ENCODE measurements at regions not wholly inside any gene's neighbourhood (a gene's known extent, or its start where the extent isn't known, plus 50 kb on each side); places are given as distances from the start of the nearest gene placed in this dataset.

DNA sequence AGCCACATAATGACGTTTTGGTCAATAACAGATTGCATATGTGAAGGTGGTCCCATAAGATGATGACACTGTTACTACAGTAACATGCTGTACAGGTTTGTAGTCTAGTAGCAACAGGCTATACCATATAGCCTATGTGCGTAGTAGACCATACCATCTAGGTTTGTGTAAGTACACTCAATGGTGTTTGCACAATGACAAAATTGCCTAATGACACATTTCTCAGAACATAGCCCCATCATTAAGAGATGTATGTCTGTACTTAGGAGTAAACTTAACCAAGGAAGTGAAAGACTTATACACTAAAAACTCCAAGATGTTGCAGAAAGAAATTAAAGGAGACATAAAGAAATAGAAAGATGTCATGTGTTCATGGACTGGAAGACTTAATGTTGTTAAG, 66.2 kb downstream of the RPLP1 start:
- Histone ChIP-seq H3K4me1 (ENCODE audit: control insufficient read depth in 1 of 2, insufficient read depth in 2 of 2, low read depth in 1 of 2, low read length in 1 of 2) (peaks cover 0 to 4% of the 10 kb centered on the region in 2 experiments; a peak in 1 of 4 replicates), H3K4me2 (no peak overlapping the region), H3K27ac (ENCODE audit: low read depth in 2 of 2, low read length in 1 of 2) (no peak overlapping the region), H3K36me3 (replicated peaks in 1 of 2; ENCODE audit: control insufficient read depth in 1 of 2, insufficient read depth in 2 of 2, low read length in 1 of 2) (no peaks in the 10 kb centered on the region), H3K9ac (no peak overlapping the region), H4K20me1 (ENCODE audit: insufficient read depth) (no peaks in the 10 kb centered on the region), H3F3A (replicated peaks; ENCODE audit: insufficient read depth) (no peaks in the 10 kb centered on the region), H3K4me3 (ENCODE audit: low read depth in 2 of 2, low read length in 1 of 2) (no peak overlapping the region), H3K79me2 (ENCODE audit: insufficient read depth) (no peaks in the 10 kb centered on the region), H3K9me2 (no peaks in the 10 kb centered on the region), H3K9me3 (no peaks in the 10 kb centered on the region), H3K27me3 (ENCODE audit: insufficient read depth) (peaks cover 12% of the 10 kb centered on the region; the same call in 1 of the 2 replicates), H2AFZ (ENCODE audit: low read depth) (no peak overlapping the region)
- 32% methylated on average over 2 of the region's 2 CpGs for WGBS (ENCODE audit: low lambda C conversion rate)
- ChIA-PET CTCF (interaction anchor here (0.9 kb wide), 1 partner anchor 10 kb away, joined by 3 read pairs; no protein-coding TSS in a partner anchor), POLR2A (no interaction called here)
- DNase-seq, result no peak
- TF ChIP-seq NFIC (IDR thresholded peaks at IDR 0.05; ENCODE audit: borderline replicate concordance) (no peak), RXRA (IDR thresholded peaks at IDR 0.05; ENCODE audit: borderline replicate concordance, low read depth) (no peak), RCOR1 (IDR thresholded peaks at IDR 0.05; ENCODE audit: low read length) (no peak), FOSL2 (IDR thresholded peaks at IDR 0.05; ENCODE audit: borderline replicate concordance, low read depth) (no peak), ELF1 (IDR thresholded peaks at IDR 0.05) (no peak), RAD21 (IDR thresholded peaks at IDR 0.05; ENCODE audit: low read length) (no peak), EP300 (IDR thresholded peaks at IDR 0.05; ENCODE audit: borderline replicate concordance in 1 of 2, low read depth in 1 of 2, low read length in 1 of 2) (no peak)
- TF ChIP-seq, protein P1, sequence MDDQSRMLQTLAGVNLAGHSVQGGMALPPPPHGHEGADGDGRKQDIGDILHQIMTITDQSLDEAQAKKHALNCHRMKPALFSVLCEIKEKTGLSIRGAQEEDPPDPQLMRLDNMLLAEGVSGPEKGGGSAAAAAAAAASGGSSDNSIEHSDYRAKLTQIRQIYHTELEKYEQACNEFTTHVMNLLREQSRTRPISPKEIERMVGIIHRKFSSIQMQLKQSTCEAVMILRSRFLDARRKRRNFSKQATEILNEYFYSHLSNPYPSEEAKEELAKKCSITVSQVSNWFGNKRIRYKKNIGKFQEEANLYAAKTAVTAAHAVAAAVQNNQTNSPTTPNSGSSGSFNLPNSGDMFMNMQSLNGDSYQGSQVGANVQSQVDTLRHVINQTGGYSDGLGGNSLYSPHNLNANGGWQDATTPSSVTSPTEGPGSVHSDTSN (IDR thresholded peaks at IDR 0.05), result no peak
- TF ChIP-seq, protein P2, sequence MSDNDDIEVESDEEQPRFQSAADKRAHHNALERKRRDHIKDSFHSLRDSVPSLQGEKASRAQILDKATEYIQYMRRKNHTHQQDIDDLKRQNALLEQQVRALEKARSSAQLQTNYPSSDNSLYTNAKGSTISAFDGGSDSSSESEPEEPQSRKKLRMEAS (IDR thresholded peaks at IDR 0.05; ENCODE audit: low read depth), result no peak

DNA sequence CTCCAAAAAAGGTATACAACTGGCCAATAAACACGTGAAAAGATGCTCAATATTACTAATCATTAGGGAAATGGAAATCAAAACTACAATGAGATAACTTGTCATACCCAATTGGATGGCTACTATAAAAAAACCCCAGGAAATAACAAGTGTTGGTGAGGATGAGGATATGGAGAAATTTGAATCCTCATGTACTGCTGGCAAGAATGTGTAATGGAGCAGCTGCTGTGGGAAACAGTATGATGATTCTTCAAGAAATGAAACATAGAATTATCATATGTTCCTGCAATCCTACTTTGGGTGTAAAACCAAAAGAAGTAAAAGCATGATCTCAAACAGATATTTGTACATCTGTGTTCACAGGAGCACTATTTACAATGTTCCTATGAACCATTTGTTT, 67.4 kb downstream of the RPLP1 start:
- Histone ChIP-seq H3K9ac (no peak overlapping the region), H3K4me2 (no peak overlapping the region), H3K79me2 (ENCODE audit: insufficient read depth) (no peaks in the 10 kb centered on the region), H3K4me1 (ENCODE audit: control insufficient read depth in 1 of 2, insufficient read depth in 2 of 2, low read depth in 1 of 2, low read length in 1 of 2) (peaks cover 0 to 2% of the 10 kb centered on the region in 2 experiments; a peak in 1 of 4 replicates), H3K9me3 (no peaks in the 10 kb centered on the region), H3K9me2 (no peaks in the 10 kb centered on the region), H3K36me3 (replicated peaks in 1 of 2; ENCODE audit: control insufficient read depth in 1 of 2, insufficient read depth in 2 of 2, low read length in 1 of 2) (no peaks in the 10 kb centered on the region), H3K4me3 (ENCODE audit: low read depth in 2 of 2, low read length in 1 of 2) (no peak overlapping the region), H2AFZ (ENCODE audit: low read depth) (no peak overlapping the region), H3F3A (replicated peaks; ENCODE audit: insufficient read depth) (no peaks in the 10 kb centered on the region), H3K27me3 (ENCODE audit: insufficient read depth) (peaks cover 12% of the 10 kb centered on the region; the same call in 1 of the 2 replicates), H3K27ac (ENCODE audit: low read depth in 2 of 2, low read length in 1 of 2) (no peak overlapping the region), H4K20me1 (ENCODE audit: insufficient read depth) (no peaks in the 10 kb centered on the region)
- TF ChIP-seq, protein P3, sequence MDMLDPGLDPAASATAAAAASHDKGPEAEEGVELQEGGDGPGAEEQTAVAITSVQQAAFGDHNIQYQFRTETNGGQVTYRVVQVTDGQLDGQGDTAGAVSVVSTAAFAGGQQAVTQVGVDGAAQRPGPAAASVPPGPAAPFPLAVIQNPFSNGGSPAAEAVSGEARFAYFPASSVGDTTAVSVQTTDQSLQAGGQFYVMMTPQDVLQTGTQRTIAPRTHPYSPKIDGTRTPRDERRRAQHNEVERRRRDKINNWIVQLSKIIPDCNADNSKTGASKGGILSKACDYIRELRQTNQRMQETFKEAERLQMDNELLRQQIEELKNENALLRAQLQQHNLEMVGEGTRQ (IDR thresholded peaks at IDR 0.05; ENCODE audit: borderline replicate concordance, low read depth, low read length), result no peak
- TF ChIP-seq RXRA (IDR thresholded peaks at IDR 0.05; ENCODE audit: borderline replicate concordance, low read depth) (no peak), FOXJ3 (CRISPR knock-in tag; IDR thresholded peaks at IDR 0.05) (no peak), SIN3A (IDR thresholded peaks at IDR 0.05; ENCODE audit: borderline replicate concordance, low read depth, low read length) (no peak), EP300 (IDR thresholded peaks at IDR 0.05; ENCODE audit: borderline replicate concordance in 1 of 2, low read depth in 1 of 2, low read length in 1 of 2) (no peak), ELF1 (IDR thresholded peaks at IDR 0.05) (no peak), JUND (IDR thresholded peaks at IDR 0.05) (no peak), NFIC (IDR thresholded peaks at IDR 0.05; ENCODE audit: borderline replicate concordance) (no peak), EZH2phosphoT487 (IDR thresholded peaks at IDR 0.05; ENCODE audit: borderline replicate concordance, low read depth) (no peak), FOSL2 (IDR thresholded peaks at IDR 0.05; ENCODE audit: borderline replicate concordance, low read depth) (no peak), RCOR1 (IDR thresholded peaks at IDR 0.05; ENCODE audit: low read length) (no peak)
- TF ChIP-seq, protein P1 (IDR thresholded peaks at IDR 0.05), result no peak
- TF ChIP-seq, protein P4, sequence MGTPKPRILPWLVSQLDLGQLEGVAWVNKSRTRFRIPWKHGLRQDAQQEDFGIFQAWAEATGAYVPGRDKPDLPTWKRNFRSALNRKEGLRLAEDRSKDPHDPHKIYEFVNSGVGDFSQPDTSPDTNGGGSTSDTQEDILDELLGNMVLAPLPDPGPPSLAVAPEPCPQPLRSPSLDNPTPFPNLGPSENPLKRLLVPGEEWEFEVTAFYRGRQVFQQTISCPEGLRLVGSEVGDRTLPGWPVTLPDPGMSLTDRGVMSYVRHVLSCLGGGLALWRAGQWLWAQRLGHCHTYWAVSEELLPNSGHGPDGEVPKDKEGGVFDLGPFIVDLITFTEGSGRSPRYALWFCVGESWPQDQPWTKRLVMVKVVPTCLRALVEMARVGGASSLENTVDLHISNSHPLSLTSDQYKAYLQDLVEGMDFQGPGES (IDR thresholded peaks at IDR 0.05; ENCODE audit: low read depth, low read length), result no peak
- TF ChIP-seq, protein P2 (IDR thresholded peaks at IDR 0.05; ENCODE audit: low read depth), result no peak
- ChIA-PET POLR2A (no interaction called here), CTCF (interaction anchor here (1.1 to 1.2 kb wide), 2 partner anchors 11 to 35 kb away, joined by 3 read pairs; no protein-coding TSS in a partner anchor)
- WGBS (ENCODE audit: low lambda C conversion rate), result 5% methylated on average over 1 of the region's 1 CpG
- DNase-seq, result no peak

All from SK-N-SH (cell line).